GM18499 (cell line): ENCODE measurements at regions not wholly inside any gene's neighbourhood (a gene's known extent, or its start where the extent isn't known, plus 50 kb on each side); places are given as distances from the start of the nearest gene placed in this dataset.
"Not testable (repeated sequence)": the region's sequence is repeated elsewhere in the genome, so short reads cannot be mapped to it uniquely, and the experiment has no call there.

Experiments used
- ATAC-seq: cut with Tn5 transposase; IDR thresholded peaks from one replicate; pipeline ENCODE4 v1.9.1; 2021; ENCODE audit warnings: moderate number of reproducible peaks; ENCODE audit not compliant: insufficient read depth, unreplicated experiment

DNA sequence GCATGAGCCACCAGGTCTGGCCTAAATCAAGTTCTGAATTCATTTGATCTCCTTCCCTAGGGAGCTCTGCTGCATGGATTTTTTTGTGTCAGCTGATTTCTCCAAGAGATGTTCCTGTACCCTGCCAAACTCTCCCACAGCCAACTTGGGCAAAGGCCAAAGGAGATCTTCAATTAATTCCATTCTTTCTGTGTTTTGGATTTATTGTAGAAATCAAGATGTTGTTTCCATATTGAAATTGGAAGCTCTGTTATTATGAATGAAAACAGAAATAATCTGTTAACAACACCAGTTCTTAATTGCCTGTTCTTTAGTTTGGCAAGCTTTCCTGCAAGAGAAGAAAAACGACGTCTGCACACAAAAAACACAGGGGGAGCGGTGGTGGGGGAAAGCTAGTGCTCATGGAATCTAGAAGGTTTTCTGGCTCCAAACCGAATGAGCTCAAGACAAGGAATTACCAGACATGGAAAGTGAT is 86.5 kb upstream of the ABCC4 start:
- ATAC-seq: no peak

DNA sequence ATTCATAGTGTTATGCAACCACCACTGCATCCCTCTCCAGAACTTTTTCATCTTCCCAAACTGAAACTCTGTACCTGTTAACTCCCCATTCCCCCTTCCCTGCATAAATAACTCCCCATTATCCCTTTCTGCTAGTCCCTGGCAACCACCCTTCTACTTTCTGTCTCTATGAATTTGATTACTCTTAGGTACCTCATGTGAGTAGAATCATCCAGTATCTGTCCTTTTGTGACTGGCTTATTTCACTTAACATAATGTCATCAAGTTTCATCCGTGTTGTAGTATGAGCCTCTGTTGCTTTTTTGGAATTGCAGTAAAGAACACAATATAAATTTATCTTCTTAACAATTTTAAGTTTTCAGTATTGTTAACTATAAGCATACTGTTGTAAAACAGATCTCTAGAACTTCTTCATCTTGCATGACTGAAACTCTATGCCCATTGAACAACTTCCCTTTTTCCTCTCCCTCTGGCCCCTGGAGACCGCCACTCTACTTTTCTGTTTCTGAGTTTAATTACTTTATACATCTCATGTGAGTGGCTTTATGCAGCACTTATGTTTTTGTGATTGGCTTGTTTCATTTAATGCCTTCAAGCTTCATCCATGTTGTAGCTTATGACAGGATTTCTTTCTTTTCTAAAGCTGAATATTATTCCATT is 87.3 kb upstream of the ABCC4 start:
- ATAC-seq: no peak

DNA sequence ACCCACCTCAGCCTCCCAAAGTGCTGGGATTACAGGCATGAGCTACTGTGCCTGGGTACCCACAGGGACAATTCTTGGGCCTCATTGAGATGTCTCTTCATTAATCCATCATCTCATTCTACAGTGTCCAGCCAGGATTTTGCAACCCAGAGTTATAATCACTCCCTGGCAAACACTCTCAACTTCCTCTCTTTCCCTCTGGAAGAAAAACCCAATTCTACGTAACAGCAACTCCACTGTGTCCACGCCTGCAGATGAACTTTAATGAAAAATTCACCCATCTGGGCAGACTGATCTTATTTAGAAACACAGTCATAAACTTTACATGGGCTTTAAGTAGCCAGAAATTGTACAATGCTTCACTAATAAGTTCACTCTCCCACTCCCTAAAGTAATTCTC is 90.1 kb upstream of the ABCC4 start:
- ATAC-seq: no peak

DNA sequence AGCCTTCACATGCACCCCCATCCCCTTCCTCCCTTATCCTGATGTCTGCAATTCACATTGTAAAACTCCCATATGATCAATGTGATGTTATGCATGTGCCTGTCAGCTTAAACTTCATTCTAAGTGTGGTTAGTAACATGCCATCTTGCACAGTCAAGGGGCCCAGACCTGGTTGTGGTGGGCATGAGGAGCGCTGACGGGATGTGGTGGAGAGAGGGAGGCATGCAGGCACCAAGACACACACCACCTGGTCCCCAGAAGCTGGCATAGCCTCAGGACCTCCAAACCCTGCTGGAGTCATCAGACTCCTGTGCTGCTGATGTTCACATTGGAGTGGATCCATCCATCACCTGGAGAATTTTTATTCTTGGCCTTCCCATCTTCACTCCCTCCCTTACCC is 90.5 kb upstream of the ABCC4 start:
- no peak for ATAC-seq

DNA sequence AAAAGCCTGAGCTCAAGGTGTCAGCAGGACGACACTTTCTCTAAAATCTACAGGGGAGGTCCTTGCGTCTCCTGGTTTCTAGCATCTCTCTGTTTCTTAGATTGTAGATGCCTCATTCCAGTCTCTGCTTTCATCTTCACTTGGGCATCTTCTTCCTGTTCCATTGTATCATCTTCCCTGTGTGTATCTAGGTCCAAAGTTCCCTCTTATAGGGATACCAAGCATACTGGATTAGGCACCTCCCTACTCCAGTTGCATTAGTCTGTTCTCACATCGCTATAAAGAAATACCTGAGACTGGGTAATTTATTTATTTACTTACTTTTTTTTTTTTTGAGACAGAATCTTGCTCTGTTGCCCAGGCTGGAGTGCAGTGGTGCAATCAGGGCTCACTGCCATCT is 91.3 kb upstream of the ABCC4 start:
- no peak for ATAC-seq

DNA sequence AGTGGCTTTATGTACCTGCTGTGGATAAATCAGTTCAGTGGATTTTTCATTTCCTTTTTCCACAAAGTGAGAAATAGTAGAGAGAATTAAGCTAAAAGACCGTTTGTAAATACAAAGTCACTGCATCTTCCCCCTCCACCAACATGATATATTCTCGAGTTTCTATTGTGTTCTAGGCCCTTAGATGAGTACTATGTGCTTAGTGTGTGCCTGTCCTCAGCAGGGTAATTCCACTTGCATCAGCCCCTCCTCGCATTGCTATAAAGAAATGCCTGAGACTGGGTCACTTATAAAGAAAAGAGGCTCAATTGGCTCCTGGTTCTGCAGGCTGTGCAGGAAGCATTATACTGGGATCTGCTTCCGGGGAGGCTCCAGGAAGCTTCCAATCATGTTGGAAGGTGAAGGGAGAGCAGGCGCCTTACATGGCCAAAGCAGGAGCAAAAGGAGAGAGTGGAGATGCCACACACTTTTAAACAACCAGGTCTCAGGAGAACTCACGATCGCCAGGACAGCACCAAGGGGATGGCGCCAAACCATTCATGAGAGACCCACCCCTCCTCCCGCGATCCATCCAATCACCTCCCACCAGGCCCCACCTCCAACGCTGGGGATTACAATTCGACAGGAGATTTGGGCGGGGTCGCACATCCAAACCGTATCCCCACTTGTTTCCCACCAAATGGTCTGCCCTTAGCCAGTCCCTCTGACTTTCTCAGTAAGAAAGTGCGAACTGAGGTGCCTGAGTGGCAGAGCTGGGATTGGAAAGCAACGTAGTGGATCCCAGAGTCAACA is 102.3 kb upstream of the ABCC4 start:
- ATAC-seq: no peak

DNA sequence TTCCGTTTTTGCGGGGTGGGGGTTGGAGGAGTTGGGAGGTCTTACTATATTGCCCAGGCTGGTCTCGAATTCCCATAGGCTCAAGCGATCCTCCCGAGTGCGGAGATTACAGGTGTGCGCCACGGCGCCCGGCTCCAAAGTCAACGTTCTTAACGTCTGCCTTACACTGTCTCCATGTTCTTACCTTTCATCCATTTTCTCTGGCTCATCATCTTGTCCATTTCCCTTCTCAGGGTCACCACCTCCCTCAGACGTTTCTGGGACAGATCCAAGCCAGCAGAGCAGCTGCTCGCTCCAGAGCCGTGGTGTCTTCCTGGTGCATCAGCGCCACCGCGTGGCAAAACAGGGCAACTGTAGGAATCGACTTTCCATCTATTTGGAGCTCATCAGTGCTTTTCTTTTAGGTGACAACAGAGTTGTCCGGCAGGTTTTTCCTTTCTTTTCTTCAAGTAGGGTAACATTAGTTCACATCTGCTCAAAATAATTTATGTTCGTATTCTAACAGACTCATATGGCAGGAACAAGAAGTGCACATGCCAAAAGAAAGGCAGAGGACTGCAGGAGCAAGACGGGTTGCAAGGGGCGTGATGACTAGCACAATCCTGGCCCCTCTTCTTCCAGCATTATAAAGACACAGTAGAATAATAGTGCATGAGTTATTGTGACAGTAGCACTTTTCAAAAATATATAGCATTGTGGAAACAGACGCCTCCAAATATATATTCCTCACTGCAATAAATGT is 103.1 kb upstream of the ABCC4 start:
- ATAC-seq: no peak

DNA sequence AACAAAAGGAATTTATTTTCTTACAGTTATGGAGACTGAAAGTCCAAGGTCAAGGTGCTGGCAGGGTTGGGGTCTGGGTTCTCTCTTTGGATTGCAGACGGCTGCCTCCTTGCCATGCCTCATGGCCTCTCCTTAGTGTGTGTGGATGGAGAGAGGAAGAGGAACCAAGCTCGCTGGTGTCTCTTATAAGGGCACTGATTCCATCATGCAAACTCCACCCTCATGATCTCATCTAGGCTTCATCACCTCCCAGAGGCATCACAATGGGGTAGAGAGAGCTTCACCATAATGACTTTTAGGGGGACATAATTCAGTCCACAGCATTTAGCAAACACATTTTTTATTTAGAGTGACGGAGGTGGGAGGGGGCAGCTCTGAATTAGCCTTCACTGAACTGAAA is 104.9 kb upstream of the ABCC4 start:
- ATAC-seq: no peak

DNA sequence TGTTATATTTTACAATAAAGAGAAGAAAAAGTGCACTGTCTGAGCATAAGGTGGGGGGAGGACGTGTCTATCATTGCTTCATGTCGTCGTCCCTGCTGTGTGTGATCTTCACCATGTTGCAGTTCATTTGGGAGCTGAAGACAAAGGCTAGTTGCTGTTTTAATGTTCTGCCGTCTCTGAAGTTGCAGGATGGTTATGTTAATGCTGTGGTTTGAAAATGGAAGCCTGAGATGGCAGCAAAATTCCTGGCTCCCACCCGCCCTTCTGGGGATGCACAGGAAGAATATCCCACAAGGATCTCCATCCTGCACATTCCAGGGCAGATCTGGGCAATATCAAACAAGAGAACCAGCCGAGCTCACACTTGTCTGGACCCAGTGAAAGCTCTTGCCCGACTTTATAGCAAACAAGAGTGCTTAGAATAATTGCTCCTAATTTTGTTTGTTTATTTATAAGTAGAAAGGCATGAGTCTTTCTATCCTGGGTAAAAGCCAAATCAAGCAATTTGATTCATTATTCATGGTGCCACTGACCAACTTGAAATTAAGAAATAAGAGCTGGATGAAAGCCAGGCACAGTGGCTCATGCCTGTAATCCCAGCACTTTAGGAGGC is 110.3 kb upstream of the ABCC4 start:
- no peak for ATAC-seq

DNA sequence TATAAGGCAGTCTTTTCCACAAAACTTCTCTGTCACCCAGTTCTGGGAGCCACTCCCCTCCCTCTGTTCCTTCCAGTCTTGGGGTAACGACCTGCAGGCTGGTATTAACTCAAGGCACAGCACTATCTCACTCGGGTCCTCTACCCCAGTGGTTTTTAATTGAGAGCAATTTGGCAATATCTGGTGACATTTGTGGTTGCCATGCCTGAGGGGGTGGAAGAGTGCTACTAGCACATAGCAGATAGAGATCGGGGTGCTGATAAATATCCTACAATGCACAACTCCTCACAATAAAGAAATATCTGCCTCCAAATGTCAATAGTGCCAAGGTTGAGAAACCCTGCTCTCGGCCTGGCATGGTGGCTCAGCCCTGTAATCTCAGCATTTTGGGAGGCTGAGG is 117.7 kb upstream of the ABCC4 start:
- no peak for ATAC-seq

DNA sequence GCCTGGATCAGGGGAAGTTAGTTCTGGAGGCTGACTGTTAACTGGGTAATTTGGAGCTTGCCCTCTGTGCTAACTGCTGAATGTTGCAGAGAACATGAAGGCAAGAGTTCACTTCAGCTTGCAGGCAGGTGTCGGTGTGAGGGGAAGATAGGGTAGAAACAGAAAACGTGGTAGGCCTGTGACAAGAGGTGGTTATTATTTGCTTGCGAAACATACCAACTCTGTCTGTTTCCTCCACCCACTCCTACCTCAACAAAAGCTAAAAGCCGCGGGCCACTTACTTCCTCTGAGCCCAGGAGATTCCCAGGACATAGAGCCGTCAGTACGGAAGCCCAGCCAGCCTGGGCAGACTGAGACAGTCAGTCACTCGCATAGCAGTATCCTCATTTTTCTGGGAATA is 119.2 kb upstream of the ABCC4 start:
- ATAC-seq: no peak

DNA sequence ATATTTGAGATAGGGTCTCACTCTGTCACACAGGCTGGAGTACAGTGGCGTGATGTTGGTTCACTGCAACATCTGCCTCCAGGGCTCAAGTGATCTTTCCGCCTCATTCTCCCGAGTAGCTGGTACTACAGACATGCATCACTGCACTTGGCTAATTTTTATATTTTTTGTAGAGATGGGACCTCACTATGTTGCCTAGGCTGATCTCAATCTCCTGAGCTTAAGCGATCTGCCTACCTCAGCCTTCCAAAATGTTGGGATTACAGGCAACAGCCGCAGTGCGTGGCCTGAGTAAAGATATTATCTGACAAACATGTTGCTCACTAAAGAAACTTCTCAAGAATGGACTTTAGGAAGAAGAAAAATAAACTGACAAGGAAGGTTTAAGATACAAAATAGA is 125.4 kb upstream of the ABCC4 start:
- ATAC-seq: no peak

DNA sequence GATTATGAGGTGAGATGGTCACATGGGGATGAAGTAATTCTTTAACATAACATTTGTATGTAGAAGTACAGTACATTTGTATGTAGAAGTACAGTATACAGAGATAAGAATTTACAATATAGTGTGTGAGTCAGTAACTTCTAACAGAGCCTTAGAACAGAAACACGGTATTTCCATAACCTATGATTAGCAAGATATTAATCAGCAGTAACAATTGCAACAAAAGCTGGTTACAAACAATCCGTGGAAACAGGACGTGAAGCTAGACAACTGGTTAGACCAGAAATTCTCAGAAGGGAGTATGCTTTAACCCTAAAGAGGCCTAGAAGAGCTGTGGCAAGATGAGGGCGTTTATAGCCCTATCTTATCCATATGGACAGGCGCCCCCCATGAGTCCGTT is 122.0 kb upstream of the CLDN10 start:
- ATAC-seq: not testable (repeated sequence)

DNA sequence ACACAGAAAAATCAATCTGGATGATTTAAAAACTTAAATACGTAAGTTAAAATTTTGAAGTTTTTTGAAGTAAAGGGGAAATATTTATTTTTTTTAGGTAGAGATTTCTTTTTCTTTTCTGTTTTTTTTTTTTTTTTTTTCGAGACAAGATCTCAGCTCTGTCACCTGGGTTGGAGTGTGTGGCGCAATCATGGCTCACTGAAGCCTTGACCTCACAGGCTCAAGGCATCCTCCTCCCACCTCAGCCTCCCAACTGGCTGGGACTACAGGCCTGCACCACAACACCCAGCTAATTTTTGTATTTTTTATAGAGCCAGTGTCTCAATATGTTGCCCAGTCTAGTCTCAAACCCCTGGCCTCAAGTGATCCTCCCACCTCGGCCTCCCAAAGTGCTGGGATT is 120.4 kb upstream of the CLDN10 start:
- ATAC-seq: no peak

DNA sequence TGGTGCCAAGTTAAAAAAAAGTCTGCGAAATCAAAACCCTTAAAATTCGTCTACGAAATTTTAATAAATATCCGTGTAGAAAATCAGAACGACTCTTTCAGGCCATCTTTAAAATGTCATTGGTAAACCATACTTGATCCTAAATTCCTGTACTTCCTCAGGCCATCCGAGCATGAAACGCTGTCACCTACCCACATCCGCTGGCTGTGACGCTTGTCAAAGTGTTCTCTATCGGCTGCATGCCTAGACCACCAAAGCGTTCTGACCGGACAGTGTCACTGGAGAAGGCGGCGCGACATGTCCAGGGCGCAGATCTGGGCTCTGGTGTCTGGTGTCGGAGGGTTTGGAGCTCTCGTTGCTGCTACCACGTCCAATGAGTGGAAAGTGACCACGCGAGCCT is 119.0 kb upstream of the CLDN10 start:
- no peak for ATAC-seq

DNA sequence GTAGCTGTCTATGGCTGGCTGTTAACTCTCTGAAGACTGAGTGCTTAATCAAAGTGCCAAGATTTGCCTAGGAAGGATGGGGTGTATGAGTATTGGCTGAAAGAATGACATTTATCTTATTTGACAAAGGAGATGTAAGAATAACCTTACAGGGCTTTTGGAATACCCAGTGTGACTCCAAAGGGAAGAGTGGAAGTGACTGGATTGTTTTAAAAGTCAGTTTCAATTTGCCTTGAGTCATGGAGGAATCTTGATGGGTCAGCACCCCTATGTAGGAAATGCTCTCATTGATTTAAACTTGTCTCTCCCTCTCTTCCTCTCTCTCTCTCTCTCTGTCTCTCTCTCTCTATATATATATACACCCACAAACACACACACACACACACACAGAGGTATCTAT is 118.4 kb upstream of the CLDN10 start:
- no peak for ATAC-seq

DNA sequence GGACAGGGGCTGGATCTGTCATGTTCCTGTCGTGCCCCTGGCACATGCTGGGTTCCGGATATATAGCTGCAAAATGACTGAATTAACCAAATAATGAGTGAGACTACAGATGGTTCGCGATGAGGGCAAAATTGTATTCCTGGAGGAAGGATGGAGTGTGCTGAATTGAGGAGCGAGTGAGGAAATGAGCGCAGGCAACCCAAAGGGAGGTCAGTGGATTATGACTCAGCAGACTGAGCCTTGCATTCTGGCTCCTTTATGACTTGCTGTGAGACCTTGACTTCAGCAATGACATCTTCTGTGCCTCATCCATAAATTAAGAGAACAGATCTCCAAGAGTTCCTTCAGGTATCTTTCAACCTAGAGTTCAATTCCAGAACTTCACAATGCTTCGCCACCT is 115.0 kb upstream of the CLDN10 start:
- ATAC-seq: no peak

DNA sequence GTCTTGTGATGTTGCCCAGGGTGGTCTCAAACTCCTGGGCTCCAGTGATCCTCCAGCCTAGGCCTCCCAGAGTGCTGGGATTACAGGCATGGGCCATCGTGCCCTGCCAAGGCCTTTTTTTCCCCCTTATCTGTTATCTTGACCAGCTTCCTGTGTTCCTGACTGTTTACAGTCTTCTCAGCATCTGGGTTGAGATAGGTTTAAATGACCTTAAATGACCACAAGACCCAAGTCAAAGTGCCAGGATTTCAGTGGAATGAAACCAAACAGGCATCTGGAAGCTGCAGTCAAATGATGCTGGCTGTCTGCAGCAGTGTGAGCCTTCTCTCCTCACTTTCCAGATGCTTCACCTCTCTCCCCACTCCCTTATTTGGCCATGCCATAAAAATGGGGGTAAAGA is 114.2 kb upstream of the CLDN10 start:
- ATAC-seq: no peak

DNA sequence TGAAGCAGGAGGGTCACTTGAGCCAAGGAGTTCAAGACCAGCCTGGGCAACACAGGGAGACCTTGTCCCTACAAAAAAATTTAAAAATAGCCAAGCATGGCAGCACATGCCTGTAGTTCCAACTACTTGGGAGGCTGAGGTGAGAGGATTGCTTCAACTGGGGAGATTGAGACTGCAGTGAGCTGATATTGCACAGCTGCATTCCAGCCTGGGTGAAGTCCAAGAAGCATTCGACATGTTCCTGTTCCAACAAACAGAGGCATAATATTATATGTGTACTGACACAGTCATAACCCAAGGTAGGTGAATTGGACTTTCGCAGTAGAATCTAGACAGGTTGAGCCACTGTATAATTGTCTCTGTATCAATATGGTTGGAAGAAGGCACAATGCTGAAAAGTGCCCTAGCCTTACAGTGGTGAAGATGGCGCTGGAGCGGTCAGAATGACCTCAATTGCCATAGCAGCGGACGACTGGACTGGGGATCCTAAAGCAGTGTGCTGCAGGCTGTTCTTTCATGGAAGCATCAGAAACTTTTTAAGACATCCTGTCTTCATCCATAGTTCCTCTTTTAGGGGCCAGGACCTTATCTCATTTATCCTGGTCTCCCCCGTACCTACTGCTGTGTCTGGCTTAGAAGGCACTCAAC is 112.0 kb upstream of the CLDN10 start:
- ATAC-seq: no peak

DNA sequence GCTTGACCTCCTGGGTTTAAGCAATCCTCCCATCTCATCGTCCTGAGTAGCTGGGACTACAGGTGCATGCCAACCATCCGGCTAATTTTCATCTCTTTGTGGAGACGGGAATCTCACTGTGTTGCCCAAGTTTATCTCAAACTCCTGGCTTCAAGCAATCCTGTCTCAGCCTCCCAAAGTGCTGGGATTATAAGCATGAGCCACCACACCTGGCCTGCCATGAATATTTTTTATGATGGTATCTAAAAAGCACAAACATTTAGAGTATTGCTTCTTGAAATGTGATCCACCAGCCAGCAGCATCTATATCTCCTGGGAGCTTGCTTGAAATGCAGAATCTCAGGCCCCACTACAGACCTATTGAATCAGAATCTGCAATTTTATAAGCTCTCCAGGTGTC is 111.2 kb upstream of the CLDN10 start:
- no peak for ATAC-seq
